HCT116 (cell line): ENCODE measurements at regions not wholly inside any gene's neighbourhood (a gene's known extent, or its start where the extent isn't known, plus 50 kb on each side); places are given as distances from the start of the nearest gene placed in this dataset.

Experiments
- ATAC-seq: fragments of 200-7000 bp; cut with Tn5 transposase; 2 replicates; pipeline ENCODE4 v1.9.1; 2020; ENCODE audit warnings: mild to moderate bottlenecking, moderate library complexity
- BruUV-seq: library from RNA; stranded (reverse); fragments of 400-500 nt; replicated peaks from 2 replicates; lab custom pipeline; 2021; lab: Mats Ljungman, UMichigan
- CTCF ChIA-PET: fragments of 300-600 bp; sonication (Branson Sonifier 250); formaldehyde crosslinking; loops from one replicate; lab custom pipeline; 2021; ENCODE audit warnings: antibody characterized with exemption; lab: Charles Lee
- POLR2A ChIA-PET: fragments of 300-600, 350-600 bp; sonication (Branson Sonifier 250); formaldehyde crosslinking; loops from one replicate; lab custom pipeline; 2021; ENCODE audit warnings: antibody characterized with exemption; lab: Charles Lee
- RAD21 ChIA-PET, 2 experiments: fragments of 300-600 bp; sonication (Branson Sonifier 250); formaldehyde crosslinking; loops; one replicate each; lab custom pipeline; 2023; ENCODE audit warnings: low total read pairs in 2 of 2; ENCODE audit not compliant: uncharacterized antibody in 2 of 2, unreplicated experiment in 2 of 2, low non-redundant PET in 1 of 2; lab: Charles Lee
- DNase-seq: peaks from one replicate; pipeline ENCODE4 v3.0.0-alpha.2; 2010; ENCODE audit warnings: low read depth, low spot score
- H2AFZ ChIP-seq: fragments of 200-600 bp; shearing (Covaris generic), sonication (generic); 2 replicates; pipeline ENCODE4 v1.6.1; 2017; ENCODE audit warnings: low read depth, mixed run types, mixed read lengths, antibody characterized with exemption, low read length; ENCODE audit not compliant: poor library complexity, severe bottlenecking
- H3K27ac ChIP-seq: 2 replicates; pipeline ENCODE4 v1.5.1; 2012; ENCODE audit warnings: low read depth, low read length
- H3K27me3 ChIP-seq: fragments of 200-600 bp; sonication (generic); 2 replicates; pipeline ENCODE4 v1.6.1; 2016; ENCODE audit warnings: mixed run types, low read length, mixed read lengths; ENCODE audit not compliant: insufficient read depth
- H3K36me3 ChIP-seq, 2 experiments: fragments of 200-500 bp in 1 of 2; fragments of 200-600 bp in 1 of 2; sonication (Bioruptor generic) in 1 of 2; sonication (generic) in 1 of 2; 2 replicates each; pipeline versions ENCODE4 v1.5.1 to v1.6.1; 2014 to 2016; ENCODE audit warnings: low read length in 2 of 2, inconsistent platforms in 1 of 2, mixed read lengths in 1 of 2, mixed run types in 1 of 2; ENCODE audit not compliant: insufficient read depth in 2 of 2, control insufficient read depth in 1 of 2
- H3K4me1 ChIP-seq, 2 experiments: fragments of 200-600 bp in 1 of 2; sonication (generic) in 1 of 2; 2 replicates each; pipeline versions ENCODE4 v1.5.1 to v1.6.1; 2012 to 2017; ENCODE audit warnings: low read length in 2 of 2, inconsistent platforms in 1 of 2, mild to moderate bottlenecking in 1 of 2, mixed read lengths in 1 of 2, mixed run types in 1 of 2, moderate library complexity in 1 of 2; ENCODE audit not compliant: insufficient read depth in 2 of 2, control insufficient read depth in 1 of 2
- H3K4me2 ChIP-seq: fragments of 200-600 bp; sonication (generic); 2 replicates; pipeline ENCODE4 v1.6.1; 2017; ENCODE audit warnings: mixed run types, low read length, mixed read lengths
- H3K4me3 ChIP-seq, 2 experiments: fragments of 200-600 bp in 1 of 2; sonication (generic) in 1 of 2; replicated peaks in 1 of 2; 2 replicates each; pipeline ENCODE4 v1.5.1; 2011 to 2016; ENCODE audit warnings: low read length in 2 of 2, control low read depth in 1 of 2, low read depth in 1 of 2, mild to moderate bottlenecking in 1 of 2, mixed read lengths in 1 of 2, mixed run types in 1 of 2
- H3K79me2 ChIP-seq: fragments of 200-600 bp; sonication (generic); 2 replicates; pipeline ENCODE4 v1.6.1; 2017; ENCODE audit warnings: mild to moderate bottlenecking, mixed run types, low read length, moderate library complexity, mixed read lengths; ENCODE audit not compliant: insufficient read depth
- H3K9ac ChIP-seq: fragments of 200-600 bp; sonication (generic); 2 replicates; pipeline ENCODE4 v1.6.1; 2016; ENCODE audit warnings: low read length, mixed read lengths
- H3K9me2 ChIP-seq: fragments of 200-600 bp; sonication (generic), shearing (Covaris generic); 2 replicates; pipeline ENCODE4 v1.6.1; 2017; ENCODE audit warnings: mixed run types, mild to moderate bottlenecking, moderate library complexity; ENCODE audit not compliant: insufficient read depth
- H3K9me3 ChIP-seq, 2 experiments: fragments of 200-500 bp in 1 of 2; fragments of 200-600 bp in 1 of 2; sonication (Bioruptor generic) in 1 of 2; sonication (generic) in 1 of 2; 2 replicates each; pipeline ENCODE4 v1.6.1; 2014 to 2017; ENCODE audit warnings: low read length in 2 of 2, mixed read lengths in 2 of 2, inconsistent platforms in 1 of 2, low read depth in 1 of 2, mild to moderate bottlenecking in 1 of 2, mixed run types in 1 of 2, moderate library complexity in 1 of 2; ENCODE audit not compliant: control insufficient read depth in 1 of 2, insufficient read depth in 1 of 2
- H4K20me1 ChIP-seq: fragments of 200-600 bp; sonication (generic), shearing (Covaris generic); 2 replicates; pipeline ENCODE4 v1.6.1; 2017; ENCODE audit warnings: mixed run types, mild to moderate bottlenecking, moderate library complexity; ENCODE audit not compliant: insufficient read depth
- ATF3 ChIP-seq: IDR thresholded peaks from 2 replicates; pipeline ENCODE4 v1.6.1; 2012
- CEBPB ChIP-seq: IDR thresholded peaks from 2 replicates; pipeline ENCODE4 v1.6.1; 2012; ENCODE audit warnings: low read depth
- CTCF ChIP-seq, 3 experiments: fragments of 200-600 bp in 1 of 3; sonication (generic) in 1 of 3; IDR thresholded peaks in 2 of 3; conservative IDR thresholded peaks in 1 of 3; 2 replicates each; pipeline ENCODE4 v1.5.1; 2012 to 2017; ENCODE audit warnings: low read depth in 2 of 3, low read length in 2 of 3, antibody characterized with exemption in 1 of 3, borderline replicate concordance in 1 of 3, control low read depth in 1 of 3, mild to moderate bottlenecking in 1 of 3, mixed read lengths in 1 of 3, mixed run types in 1 of 3, moderate library complexity in 1 of 3; ENCODE audit not compliant: insufficient read depth in 1 of 3
- EGR1 ChIP-seq: IDR thresholded peaks from 2 replicates; pipeline ENCODE4 v1.6.1; 2012; ENCODE audit warnings: low read depth
- ELF1 ChIP-seq: IDR thresholded peaks from 2 replicates; pipeline ENCODE4 v1.6.1; 2012; ENCODE audit warnings: low read depth, borderline replicate concordance
- EZH2 ChIP-seq: fragments of 200-600 bp; sonication (generic); IDR thresholded peaks from 2 replicates; pipeline ENCODE4 v1.6.1; 2017; ENCODE audit warnings: antibody characterized with exemption, mixed run types
- EZH2phosphoT487 ChIP-seq: fragments of 200-600 bp; IDR thresholded peaks from 2 replicates; pipeline ENCODE4 v1.6.1; 2018; ENCODE audit warnings: antibody characterized with exemption, borderline replicate concordance
- FOSL1 ChIP-seq: IDR thresholded peaks from 2 replicates; pipeline ENCODE4 v1.6.1; 2012; ENCODE audit warnings: low read depth
- MAX ChIP-seq: IDR thresholded peaks from 2 replicates; pipeline ENCODE4 v1.6.1; 2012
- POLR2AphosphoS5 ChIP-seq: IDR thresholded peaks from 2 replicates; pipeline ENCODE4 v1.6.1; 2011; ENCODE audit warnings: mild to moderate bottlenecking, low read depth, low read length, moderate library complexity
- RAD21 ChIP-seq: IDR thresholded peaks from 2 replicates; pipeline ENCODE4 v1.6.1; 2012; ENCODE audit warnings: low read depth, mild to moderate bottlenecking
- REST ChIP-seq: IDR thresholded peaks from 2 replicates; pipeline ENCODE4 v1.6.1; 2012; ENCODE audit warnings: low read depth
- SIN3A ChIP-seq: IDR thresholded peaks from 2 replicates; pipeline ENCODE4 v1.6.1; 2012; ENCODE audit warnings: low read depth
- SRF ChIP-seq: IDR thresholded peaks from 2 replicates; pipeline ENCODE4 v1.6.1; 2012; ENCODE audit warnings: low read depth
- TCF7L2 ChIP-seq: IDR thresholded peaks from 2 replicates; pipeline ENCODE4 v1.7.0; 2011; ENCODE audit warnings: borderline replicate concordance, inconsistent platforms; ENCODE audit not compliant: insufficient read depth, insufficient read length; ENCODE audit errors: extremely low read depth
- ZBTB33 ChIP-seq: IDR thresholded peaks from 2 replicates; pipeline ENCODE4 v1.6.1; 2011; ENCODE audit warnings: mild to moderate bottlenecking, low read length, moderate library complexity; ENCODE audit not compliant: insufficient replicate concordance; ENCODE audit errors: extremely low read depth
- ZNF274 ChIP-seq: fragments of 200-500 bp; sonication (Bioruptor generic); IDR thresholded peaks from 2 replicates; pipeline ENCODE4 v1.6.1; 2014; ENCODE audit warnings: mild to moderate bottlenecking, low read depth, low read length, inconsistent platforms
- intact Hi-C: fragments of 100-400 bp; cut with micrococcal nuclease; formaldehyde crosslinking; loops from 2 replicates; pipeline ENCODE4 v1.10.0; 2022

GRCh38 chr4:57308301-57308700 lies 198.1 kb upstream of the IGFBP7 start:
- TF ChIP-seq SIN3A (no peak), CTCF (IDR thresholded peaks at IDR 0.05 in 2 of 3, conservative IDR thresholded peaks at IDR 0.05 in 1 of 3; ENCODE audit: borderline replicate concordance in 1 of 3, insufficient read depth in 1 of 3, low read depth in 2 of 3, low read length in 2 of 3) (no peak), ATF3 (no peak), ZBTB33 (no peak), EGR1 (no peak), FOSL1 (no peak), CEBPB (no peak), ELF1 (no peak), EZH2phosphoT487 (no peak), EZH2 (no peak), TCF7L2 (no peak), MAX (no peak), POLR2AphosphoS5 (no peak), RAD21 (no peak), ZNF274 (no peak), SRF (no peak), REST (no peak)
- intact Hi-C loops, result no loop called here
- no peaks in the 10 kb centered on the region for H3K36me3 ChIP-seq
- H2AFZ ChIP-seq, result no peak overlapping the region
- H4K20me1 ChIP-seq, result no peaks in the 10 kb centered on the region
- no TSS peak for BruUV-seq
- H3K9me3 ChIP-seq, result no peaks in the 10 kb centered on the region
- no peaks in the 10 kb centered on the region for H3K9me2 ChIP-seq
- H3K79me2 ChIP-seq, result no peaks in the 10 kb centered on the region
- CTCF ChIA-PET, result no interaction called here
- RAD21 ChIA-PET, result no interaction called here
- H3K27ac ChIP-seq, result no peak overlapping the region
- ATAC-seq, result no peak
- no peaks in the 10 kb centered on the region for H3K4me1 ChIP-seq
- no peaks in the 10 kb centered on the region for H3K27me3 ChIP-seq
- no peak overlapping the region for H3K4me2 ChIP-seq
- no peak overlapping the region for H3K4me3 ChIP-seq
- POLR2A ChIA-PET, result no interaction called here
- DNase-seq, result no peak
- H3K9ac ChIP-seq, result no peak overlapping the region
